ENCODE measurements at regions not wholly inside any gene's neighbourhood (a gene's known extent, or its start where the extent isn't known, plus 50 kb on each side); places are given as distances from the start of the nearest gene placed in this dataset.

- H3K4me2 ChIP-seq (ENCODE audit: insufficient read depth, low read length), result no peak overlapping the region
- no peaks in the 10 kb centered on the region for H3K9me3 ChIP-seq (ENCODE audit: low read depth, low read length)
- TF ChIP-seq CTCF (IDR thresholded peaks at IDR 0.05; ENCODE audit: extremely low read depth, low read depth, low read length), result no peak
- H3K4me3 ChIP-seq (ENCODE audit: insufficient read depth, low read length), result no peak overlapping the region
- H3K36me3 ChIP-seq (ENCODE audit: insufficient read depth, low read length), result no peaks in the 10 kb centered on the region
- H2AFZ ChIP-seq (ENCODE audit: low read length), result no peak overlapping the region
- DNase-seq (ENCODE audit: insufficient read length, low spot score, missing footprints), result no peak
- H3K4me1 ChIP-seq (ENCODE audit: insufficient read depth, low read length), result peaks cover 14% of the 10 kb centered on the region
- H4K20me1 ChIP-seq (ENCODE audit: insufficient read depth, low read length), result no peaks in the 10 kb centered on the region
- no peaks in the 10 kb centered on the region for H3K79me2 ChIP-seq (ENCODE audit: insufficient read depth, low read length)
- peaks cover 20% of the 10 kb centered on the region for H3K27me3 ChIP-seq (ENCODE audit: insufficient read depth, low read length)
- no peak overlapping the region for H3K27ac ChIP-seq (ENCODE audit: low read depth, low read length)
These were observed 82.3 kb upstream of the CDKN3 start for GRCh38 chr14:54314365-54315104.

- TF ChIP-seq CTCF (IDR thresholded peaks at IDR 0.05; ENCODE audit: extremely low read depth, low read depth, low read length), result no peak
- no peak for DNase-seq (ENCODE audit: insufficient read length, low spot score, missing footprints)
These were observed 80.2 kb upstream of the CDKN3 start for GRCh38 chr14:54316652-54317051.

GRCh38 chr14:54317391-54317790, 79.4 kb upstream of the CDKN3 start:
- Histone ChIP-seq H3K27ac (ENCODE audit: low read depth, low read length) (no peak overlapping the region), H2AFZ (ENCODE audit: low read length) (no peak overlapping the region), H3K9me3 (ENCODE audit: low read depth, low read length) (no peaks in the 10 kb centered on the region), H3K79me2 (ENCODE audit: insufficient read depth, low read length) (no peaks in the 10 kb centered on the region), H3K4me1 (ENCODE audit: insufficient read depth, low read length) (peaks cover 6% of the 10 kb centered on the region), H3K27me3 (ENCODE audit: insufficient read depth, low read length) (peaks cover 12% of the 10 kb centered on the region), H3K4me2 (ENCODE audit: insufficient read depth, low read length) (no peak overlapping the region), H4K20me1 (ENCODE audit: insufficient read depth, low read length) (no peaks in the 10 kb centered on the region), H3K36me3 (ENCODE audit: insufficient read depth, low read length) (no peaks in the 10 kb centered on the region), H3K4me3 (ENCODE audit: insufficient read depth, low read length) (no peak overlapping the region)
- DNase-seq (ENCODE audit: insufficient read length, low spot score, missing footprints), result no peak
- TF ChIP-seq CTCF (IDR thresholded peaks at IDR 0.05; ENCODE audit: extremely low read depth, low read depth, low read length), result no peak

More at GRCh38 chr14:54316652-54317051, 80.2 kb upstream of the CDKN3 start:
- Histone ChIP-seq H3K27me3 (ENCODE audit: insufficient read depth, low read length) (peaks cover 12% of the 10 kb centered on the region), H3K4me1 (ENCODE audit: insufficient read depth, low read length) (peaks cover 14% of the 10 kb centered on the region), H2AFZ (ENCODE audit: low read length) (no peak overlapping the region), H3K36me3 (ENCODE audit: insufficient read depth, low read length) (no peaks in the 10 kb centered on the region), H3K4me3 (ENCODE audit: insufficient read depth, low read length) (no peak overlapping the region), H3K9me3 (ENCODE audit: low read depth, low read length) (no peaks in the 10 kb centered on the region), H4K20me1 (ENCODE audit: insufficient read depth, low read length) (no peaks in the 10 kb centered on the region), H3K27ac (ENCODE audit: low read depth, low read length) (no peak overlapping the region), H3K79me2 (ENCODE audit: insufficient read depth, low read length) (no peaks in the 10 kb centered on the region), H3K4me2 (ENCODE audit: insufficient read depth, low read length) (no peak overlapping the region)

- no peaks in the 10 kb centered on the region for H3K79me2 ChIP-seq (ENCODE audit: insufficient read depth, low read length)
- H3K36me3 ChIP-seq (ENCODE audit: insufficient read depth, low read length), result no peaks in the 10 kb centered on the region
- no peak for TF ChIP-seq CTCF (IDR thresholded peaks at IDR 0.05; ENCODE audit: extremely low read depth, low read depth, low read length)
- H4K20me1 ChIP-seq (ENCODE audit: insufficient read depth, low read length), result no peaks in the 10 kb centered on the region
- no peak overlapping the region for H2AFZ ChIP-seq (ENCODE audit: low read length)
- H3K27me3 ChIP-seq (ENCODE audit: insufficient read depth, low read length), result peaks cover 6% of the 10 kb centered on the region
- H3K9me3 ChIP-seq (ENCODE audit: low read depth, low read length), result no peaks in the 10 kb centered on the region
- DNase-seq (ENCODE audit: insufficient read length, low spot score, missing footprints), result no peak
- no peak overlapping the region for H3K4me2 ChIP-seq (ENCODE audit: insufficient read depth, low read length)
- no peak overlapping the region for H3K4me3 ChIP-seq (ENCODE audit: insufficient read depth, low read length)
- peaks cover 3% of the 10 kb centered on the region for H3K4me1 ChIP-seq (ENCODE audit: insufficient read depth, low read length)
- H3K27ac ChIP-seq (ENCODE audit: low read depth, low read length), result no peak overlapping the region
These were observed 74.6 kb upstream of the CDKN3 start for GRCh38 chr14:54322246-54322645.
